Adrenal gland (tissue), 9 donors: ENCODE measurements at regions not wholly inside any gene's neighbourhood (a gene's known extent, or its start where the extent isn't known, plus 50 kb on each side); places are given as distances from the start of the nearest gene placed in this dataset.

Experiments used
- DNase-seq, 7 donors: peaks; one replicate each; pipeline ENCODE4 v3.0.0-alpha.2; 2019 to 2020
- H3K27ac ChIP-seq, 5 donors: fragments of 200-600 bp; sonication (generic) in 4 of 5; 1 replicate in 3 of 5; 2 replicates in 2 of 5; pipeline versions ENCODE4 v1.5.1 to v1.8.0; 2016 to 2020; ENCODE audit warnings: mild to moderate bottlenecking in 1 of 5
- H3K27me3 ChIP-seq: fragments of 200-600 bp; 2 replicates; pipeline ENCODE4 v1.8.0; 2021
- H3K36me3 ChIP-seq, 2 donors: fragments of 200-600 bp; replicated peaks in 1 of 2; 1 replicate in 1 of 2; 2 replicates in 1 of 2; pipeline versions ENCODE4 v1.5.1 to v1.8.0; 2018 to 2022
- H3K4me1 ChIP-seq, 2 donors: fragments of 200-600 bp; replicated peaks in 1 of 2; 1 replicate in 1 of 2; 2 replicates in 1 of 2; pipeline versions ENCODE4 v1.5.1 to v1.8.0; 2018 to 2021
- H3K4me3 ChIP-seq, 4 donors: fragments of 200-600 bp; sonication (generic) in 3 of 4; one replicate each; pipeline ENCODE4 v1.5.1; 2016 to 2018
- H3K9me3 ChIP-seq, 3 donors: fragments of 200-600 bp; sonication (generic) in 1 of 3; replicated peaks in 1 of 3; 1 replicate in 2 of 3; 2 replicates in 1 of 3; pipeline versions ENCODE4 v1.5.1 to v1.8.0; 2016 to 2021
- CTCF ChIP-seq, 6 experiments: fragments of 450-650 bp in 4 of 6; fragments of 200-600 bp in 2 of 6; sonication (generic) in 1 of 6; IDR thresholded peaks; 1 replicate in 5 of 6; 2 replicates in 1 of 6; pipeline versions ENCODE4 v1.5.1 to v1.8.0; 2016 to 2021; ENCODE audit warnings: antibody characterized with exemption in 6 of 6, mild to moderate bottlenecking in 2 of 6, moderate library complexity in 1 of 6
- POLR2A ChIP-seq, 2 donors: fragments of 450-650 bp; IDR thresholded peaks; one replicate each; pipeline ENCODE4 v1.6.1; 2017; ENCODE audit warnings: antibody characterized with exemption in 2 of 2, mild to moderate bottlenecking in 2 of 2, moderate library complexity in 1 of 2
- WGBS, 4 donors: extraction: QIAGEN DNeasy Blood & Tissue Kit in 2 of 4; methylation state at CpG; one replicate each; pipeline versions ENCODE4 v1.1.5 to v1.1.7; 2013 to 2017; 5-methylcytosine and 5-hydroxymethylcytosine counted together
- intact Hi-C, 2 donors: fragments of 100-400 bp; cut with DNase I; formaldehyde crosslinking; loops; one replicate each; pipeline versions ENCODE4 v1.14.1 to v1.15.0; 2022 to 2023
- donor health status: healthy with polysubstance abuse.
- donor health status: Bipolar disorder and iron deficiency.
- donor health status: DM: yes; HTN: yes; CAD: no.
- donor health status: DM: no; HTN: no; CAD: no.
- donor health status: DM: no; HTN: no; CAD: no.

- 33 to 72% (median 57%) methylated on average over 1 of the region's 1 CpG for WGBS, 4 donors
- H3K27me3 ChIP-seq: no peaks in the 10 kb centered on the region
- TF ChIP-seq POLR2A (IDR thresholded peaks at IDR 0.05) (no peak), CTCF (IDR thresholded peaks at IDR 0.05) (no peak)
- no peaks in the 10 kb centered on the region for H3K9me3 ChIP-seq
- intact Hi-C loops: no loop called here
- no peak overlapping the region for H3K4me3 ChIP-seq
- no peaks in the 10 kb centered on the region for H3K4me1 ChIP-seq
- no peak for DNase-seq
- H3K27ac ChIP-seq: no peak overlapping the region
- no peaks in the 10 kb centered on the region for H3K36me3 ChIP-seq
These were observed 247.6 kb downstream of the PAPSS1 start for GRCh38 chr4:107472265-107472948.

- Histone ChIP-seq H3K4me3 (no peak overlapping the region), H3K36me3 (no peaks in the 10 kb centered on the region), H3K4me1 (no peaks in the 10 kb centered on the region), H3K27me3 (no peaks in the 10 kb centered on the region), H3K9me3 (no peaks in the 10 kb centered on the region), H3K27ac (no peak overlapping the region)
- 57 to 84% (median 69%) methylated on average over 3 of the region's 3 CpGs for WGBS, 4 donors
- no peak for TF ChIP-seq POLR2A (IDR thresholded peaks at IDR 0.05)
- TF ChIP-seq CTCF (IDR thresholded peaks at IDR 0.05): no peak
- DNase-seq: no peak
- intact Hi-C loops: no loop called here
These were observed 249.9 kb downstream of the PAPSS1 start for GRCh38 chr4:107470173-107470572.

- intact Hi-C loops: no loop called here
- Histone ChIP-seq H3K27me3 (no peaks in the 10 kb centered on the region), H3K27ac (no peak overlapping the region), H3K9me3 (no peaks in the 10 kb centered on the region), H3K4me1 (no peaks in the 10 kb centered on the region), H3K36me3 (no peaks in the 10 kb centered on the region), H3K4me3 (no peak overlapping the region)
- DNase-seq: no peak
- no peak for TF ChIP-seq POLR2A (IDR thresholded peaks at IDR 0.05)
- no peak for TF ChIP-seq CTCF (IDR thresholded peaks at IDR 0.05)
- WGBS, 4 donors: 48 to 67% (median 62%) methylated on average over 3 of the region's 3 CpGs
These were observed 251.2 kb downstream of the PAPSS1 start for GRCh38 chr4:107468812-107469211.

GRCh38 chr4:107468156-107468555 lies 251.9 kb downstream of the PAPSS1 start:
- no peak for TF ChIP-seq CTCF (IDR thresholded peaks at IDR 0.05)
- TF ChIP-seq POLR2A (IDR thresholded peaks at IDR 0.05): no peak
- Histone ChIP-seq H3K4me1 (no peaks in the 10 kb centered on the region), H3K9me3 (no peaks in the 10 kb centered on the region), H3K27me3 (no peaks in the 10 kb centered on the region), H3K36me3 (no peaks in the 10 kb centered on the region), H3K27ac (no peak overlapping the region), H3K4me3 (no peak overlapping the region)
- no peak for DNase-seq
- intact Hi-C loops: no loop called here
- WGBS, 4 donors: 85 to 93% (median 89%) methylated on average over 1 of the region's 1 CpG
